ENCODE measurements at regions not wholly inside any gene's neighbourhood (a gene's known extent, or its start where the extent isn't known, plus 50 kb on each side); places are given as distances from the start of the nearest gene placed in this dataset.

- no peak for DNase-seq (ENCODE audit: extremely low spot score)
- no peak for TF ChIP-seq CTCF (IDR thresholded peaks at IDR 0.05; ENCODE audit: control extremely low read depth, extremely low read depth, low read depth, missing control alignments)
- ChIA-PET CTCF (interaction anchor here (1.6 to 1.9 kb wide), 2 partner anchors 9 kb away, joined by 4 to 5 read pairs; no protein-coding TSS in a partner anchor), POLR2A (no interaction called here)
These were observed 573.7 kb downstream of the GABRG2 start for GRCh38 chr5:162641142-162641813.

GRCh38 chr5:162654661-162655405 is 587.3 kb downstream of the GABRG2 start:
- POLR2A ChIA-PET = no interaction called here
- no peak for DNase-seq (ENCODE audit: extremely low spot score)
- CTCF ChIA-PET = interaction anchor here (1.0 to 1.1 kb wide), 2 partner anchors 9 to 10 kb away, joined by 3 read pairs; no protein-coding TSS in a partner anchor
- TF ChIP-seq CTCF (IDR thresholded peaks at IDR 0.05; ENCODE audit: control extremely low read depth, extremely low read depth, low read depth, missing control alignments) = no peak

GRCh38 chr5:162657076-162657475 is 589.5 kb downstream of the GABRG2 start:
- no peak for DNase-seq (ENCODE audit: extremely low spot score)
- ChIA-PET CTCF (interaction anchor here (2.5 kb wide), 1 partner anchor 10 kb away, joined by 9 read pairs; no protein-coding TSS in a partner anchor), POLR2A (no interaction called here)
- TF ChIP-seq CTCF (IDR thresholded peaks at IDR 0.05; ENCODE audit: control extremely low read depth, extremely low read depth, low read depth, missing control alignments) = no peak

- no peak for TF ChIP-seq CTCF (IDR thresholded peaks at IDR 0.05; ENCODE audit: control extremely low read depth, extremely low read depth, low read depth, missing control alignments)
- no peak for DNase-seq (ENCODE audit: extremely low spot score)
- ChIA-PET POLR2A (no interaction called here), CTCF (interaction anchor here (0.9 kb wide), 1 partner anchor 9 kb away, joined by 3 read pairs; no protein-coding TSS in a partner anchor)
These were observed 597.3 kb downstream of the GABRG2 start for GRCh38 chr5:162664846-162665245.

GRCh38 chr5:162668926-162669325 is 601.4 kb downstream of the GABRG2 start:
- CTCF ChIA-PET = interaction anchor here (1.2 kb wide), 1 partner anchor 10 kb away, joined by 4 read pairs; no protein-coding TSS in a partner anchor
- POLR2A ChIA-PET = no interaction called here
- no peak for DNase-seq (ENCODE audit: extremely low spot score)
- no peak for TF ChIP-seq CTCF (IDR thresholded peaks at IDR 0.05; ENCODE audit: control extremely low read depth, extremely low read depth, low read depth, missing control alignments)

GRCh38 chr5:162672061-162672460 is 604.5 kb downstream of the GABRG2 start:
- POLR2A ChIA-PET = no interaction called here
- CTCF ChIA-PET = no interaction called here
- DNase-seq (ENCODE audit: extremely low spot score) = no peak
- TF ChIP-seq CTCF (IDR thresholded peaks at IDR 0.05; ENCODE audit: control extremely low read depth, extremely low read depth, low read depth, missing control alignments) = no peak
